Spleen (tissue), 11 donors: ENCODE measurements at regions not wholly inside any gene's neighbourhood (a gene's known extent, or its start where the extent isn't known, plus 50 kb on each side); places are given as distances from the start of the nearest gene placed in this dataset.
"Not testable (repeated sequence)": the region's sequence is repeated elsewhere in the genome, so short reads cannot be mapped to it uniquely, and the experiment has no call there.

ENCODE experiments used
- DNase-seq: peaks from one replicate; pipeline ENCODE4 v3.0.0-alpha.2; 2020
- H3K27ac ChIP-seq, 8 donors: fragments of 200-600 bp; sonication (generic) in 7 of 8; 1 replicate in 4 of 8; 2 replicates in 4 of 8; pipeline versions ENCODE4 v1.5.0 to v1.8.0; 2016 to 2021; ENCODE audit warnings: inconsistent platforms in 4 of 8, mild to moderate bottlenecking in 4 of 8, moderate library complexity in 1 of 8
- H3K27me3 ChIP-seq, 7 donors: fragments of 200-600 bp; sonication (generic) in 6 of 7; replicated peaks in 1 of 7; 1 replicate in 4 of 7; 2 replicates in 3 of 7; pipeline versions ENCODE4 v1.5.0 to v1.8.0; 2016 to 2021; ENCODE audit warnings: inconsistent platforms in 3 of 7, mild to moderate bottlenecking in 1 of 7
- H3K36me3 ChIP-seq, 6 donors: fragments of 200-600 bp; sonication (generic) in 5 of 6; 1 replicate in 4 of 6; 2 replicates in 2 of 6; pipeline versions ENCODE4 v1.5.0 to v1.8.0; 2016 to 2021; ENCODE audit warnings: inconsistent platforms in 2 of 6
- H3K4me1 ChIP-seq, 6 donors: fragments of 200-600 bp; sonication (generic) in 5 of 6; 1 replicate in 3 of 6; 2 replicates in 3 of 6; pipeline versions ENCODE4 v1.5.0 to v1.8.0; 2016 to 2021; ENCODE audit warnings: inconsistent platforms in 3 of 6
- H3K4me3 ChIP-seq, 8 donors: fragments of 200-600 bp; sonication (generic) in 7 of 8; 1 replicate in 4 of 8; 2 replicates in 4 of 8; pipeline versions ENCODE4 v1.5.0 to v1.8.0; 2016 to 2021; ENCODE audit warnings: inconsistent platforms in 4 of 8, mild to moderate bottlenecking in 4 of 8, moderate library complexity in 2 of 8
- H3K9me3 ChIP-seq, 8 donors: fragments of 200-600 bp; sonication (generic) in 7 of 8; 1 replicate in 4 of 8; 2 replicates in 4 of 8; pipeline versions ENCODE4 v1.5.0 to v1.8.0; 2016 to 2021; ENCODE audit warnings: inconsistent platforms in 4 of 8
- CTCF ChIP-seq, 11 experiments: fragments of 200-600 bp in 7 of 11; fragments of 450-650 bp in 4 of 11; sonication (generic) in 4 of 11; IDR thresholded peaks in 8 of 11; conservative IDR thresholded peaks in 3 of 11; 1 replicate in 7 of 11; 2 replicates in 4 of 11; pipeline versions ENCODE4 v1.4.0 to v1.8.0; 2016 to 2021; ENCODE audit warnings: antibody characterized with exemption in 11 of 11, inconsistent platforms in 4 of 11, mild to moderate bottlenecking in 1 of 11
- POLR2A ChIP-seq, 3 donors: fragments of 450-650 bp; IDR thresholded peaks; one replicate each; pipeline ENCODE4 v1.5.1; 2017; ENCODE audit warnings: antibody characterized with exemption in 3 of 3, mild to moderate bottlenecking in 1 of 3
- POLR2AphosphoS5 ChIP-seq, 3 donors: sonication (generic); formaldehyde crosslinking; IDR thresholded peaks; one replicate each; pipeline ENCODE4 v1.5.1; 2017; ENCODE audit warnings: antibody characterized with exemption in 3 of 3
- WGBS, 5 donors: extraction: QIAGEN DNeasy Blood & Tissue Kit in 3 of 5; methylation state at CpG; one replicate each; pipeline versions ENCODE4 v1.1.5 to v1.1.7; 2013 to 2018; 5-methylcytosine and 5-hydroxymethylcytosine counted together
- intact Hi-C: fragments of 100-400 bp; cut with DNase I; formaldehyde crosslinking; loops from one replicate; pipeline ENCODE4 v1.15.0; 2023; ENCODE audit warnings: low total_unique reads
- donor health status: healthy with polysubstance abuse.
- donor health status: DM: no; HTN: no; CAD: no; lungs with moderate emphysema.
- donor health status: DM: no; HTN: no; CAD: no.
- donor health status: Bipolar disorder and iron deficiency.
- donor health status: healthy.
- donor health status: DM: no; HTN: no; CAD: no.
- donor health status: DM: yes; HTN: yes; CAD: no.

DNA sequence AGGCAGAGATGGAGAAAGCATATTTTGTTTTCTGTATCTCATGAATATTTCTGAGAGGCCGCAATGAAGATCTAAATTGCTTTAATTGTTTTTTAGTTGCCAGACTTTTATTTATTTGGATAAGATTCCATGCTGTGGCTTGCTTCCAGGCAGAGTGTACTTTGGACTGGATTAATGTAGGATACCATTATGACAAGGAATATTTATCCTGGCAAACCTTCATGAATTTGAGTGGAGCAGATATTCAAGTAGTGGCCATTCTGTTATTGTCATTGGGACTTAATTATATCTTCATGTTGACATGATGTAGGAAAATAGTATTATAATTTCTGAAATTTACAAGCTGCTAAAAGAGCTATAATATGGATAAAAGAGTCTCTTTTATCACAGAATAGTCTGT lies 182.9 kb downstream of the C4orf33 start:
- no peaks in the 10 kb centered on the region for H3K36me3 ChIP-seq
- WGBS, 5 donors, result 65 to 91% (median 79%) methylated on average over 1 of the region's 1 CpG
- TF ChIP-seq POLR2A (IDR thresholded peaks at IDR 0.05), result no peak
- TF ChIP-seq CTCF (IDR thresholded peaks at IDR 0.05 in 8 of 11, conservative IDR thresholded peaks at IDR 0.05 in 3 of 11), result no peak
- no peak for TF ChIP-seq POLR2AphosphoS5 (IDR thresholded peaks at IDR 0.05)
- no peak overlapping the region for H3K27ac ChIP-seq
- DNase-seq, result no peak
- no peaks in the 10 kb centered on the region for H3K27me3 ChIP-seq
- H3K4me1 ChIP-seq, result no peaks in the 10 kb centered on the region
- no peak overlapping the region for H3K4me3 ChIP-seq
- intact Hi-C loops, result no loop called here
- no peaks in the 10 kb centered on the region for H3K9me3 ChIP-seq

DNA sequence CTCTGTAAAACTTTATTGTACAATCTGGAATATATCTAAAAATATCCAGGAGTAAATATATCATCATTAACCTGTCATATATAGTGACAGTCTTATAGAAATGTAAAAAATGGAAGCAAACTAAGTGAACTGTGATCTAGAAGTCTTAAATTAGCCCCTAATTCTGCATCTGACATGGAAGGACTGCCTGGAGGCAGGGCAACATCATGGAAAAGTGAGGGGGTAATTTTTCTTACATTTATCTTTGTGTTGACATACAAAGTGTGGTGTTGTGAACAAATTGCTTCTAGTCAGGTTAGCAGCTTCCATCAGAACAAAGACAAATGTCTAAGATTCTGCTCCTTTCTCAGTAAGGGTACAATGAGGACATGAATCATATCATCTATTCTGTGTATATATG lies 186.3 kb downstream of the C4orf33 start:
- intact Hi-C loops, result no loop called here
- TF ChIP-seq CTCF (IDR thresholded peaks at IDR 0.05 in 8 of 11, conservative IDR thresholded peaks at IDR 0.05 in 3 of 11), result no peak
- no peak for TF ChIP-seq POLR2A (IDR thresholded peaks at IDR 0.05)
- no peak for TF ChIP-seq POLR2AphosphoS5 (IDR thresholded peaks at IDR 0.05)
- Histone ChIP-seq H3K27ac (no peak overlapping the region), H3K36me3 (no peaks in the 10 kb centered on the region), H3K9me3 (peaks cover 0 to 4% (median 0%) of the 10 kb centered on the region in 8 donors), H3K4me1 (no peaks in the 10 kb centered on the region), H3K4me3 (no peak overlapping the region), H3K27me3 (no peaks in the 10 kb centered on the region)
- DNase-seq, result no peak

GRCh38 chr4:129292194-129292593 lies 196.2 kb downstream of the C4orf33 start:
- whole genome bisulfite sequencing, 5 donors, result 65 to 83% (median 66%) methylated on average over 4 of the region's 4 CpGs
- intact Hi-C loops, DNase-seq, H3K36me3 ChIP-seq, H3K4me1 ChIP-seq, H3K27me3 ChIP-seq, H3K4me3 ChIP-seq, H3K27ac ChIP-seq: not testable (repeated sequence)
- peaks cover 0 to 12% (median 0%) of the 10 kb centered on the region in 8 donors for H3K9me3 ChIP-seq

GRCh38 chr4:129314781-129315180 lies 218.8 kb downstream of the C4orf33 start:
- H3K27ac ChIP-seq, result no peak overlapping the region
- intact Hi-C loops, result no loop called here
- no peak overlapping the region for H3K4me3 ChIP-seq
- DNase-seq, result no peak
- no peaks in the 10 kb centered on the region for H3K36me3 ChIP-seq
- WGBS, 5 donors, result 89 to 98% (median 95%) methylated on average over 2 of the region's 2 CpGs
- no peaks in the 10 kb centered on the region for H3K27me3 ChIP-seq
- H3K9me3 ChIP-seq, result no peaks in the 10 kb centered on the region
- H3K4me1 ChIP-seq, result no peaks in the 10 kb centered on the region
- TF ChIP-seq POLR2AphosphoS5 (IDR thresholded peaks at IDR 0.05), result no peak
- no peak for TF ChIP-seq CTCF (IDR thresholded peaks at IDR 0.05 in 8 of 11, conservative IDR thresholded peaks at IDR 0.05 in 3 of 11)
- TF ChIP-seq POLR2A (IDR thresholded peaks at IDR 0.05), result no peak

DNA sequence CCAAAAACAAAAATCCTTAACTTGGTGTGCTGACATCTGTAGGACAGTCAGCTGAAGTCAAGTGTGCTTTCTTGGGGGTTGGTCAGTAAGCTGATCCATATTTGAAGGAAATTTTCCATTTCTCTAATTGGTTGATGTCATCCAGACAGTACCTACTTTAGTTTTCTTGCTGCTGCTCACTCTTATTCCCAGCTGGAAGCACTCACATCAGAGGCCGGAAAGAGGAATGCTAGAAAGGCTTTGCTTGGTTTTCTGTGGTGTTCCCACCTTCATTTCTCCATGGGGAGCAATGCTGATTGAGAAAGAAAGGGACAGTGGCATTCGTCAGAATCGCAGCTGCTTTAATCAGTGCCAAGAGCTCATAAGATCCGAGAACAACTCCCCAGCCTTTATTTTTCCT lies 227.0 kb downstream of the C4orf33 start:
- H3K36me3 ChIP-seq, result no peaks in the 10 kb centered on the region
- 53 to 62% (median 60%) methylated on average over 4 of the region's 4 CpGs for WGBS, 5 donors
- no peaks in the 10 kb centered on the region for H3K27me3 ChIP-seq
- DNase-seq, result no peak
- no peak overlapping the region for H3K4me3 ChIP-seq
- no peak overlapping the region for H3K27ac ChIP-seq
- H3K9me3 ChIP-seq, result no peaks in the 10 kb centered on the region
- TF ChIP-seq CTCF (IDR thresholded peaks at IDR 0.05 in 8 of 11, conservative IDR thresholded peaks at IDR 0.05 in 3 of 11), result no peak
- no peak for TF ChIP-seq POLR2AphosphoS5 (IDR thresholded peaks at IDR 0.05)
- no peak for TF ChIP-seq POLR2A (IDR thresholded peaks at IDR 0.05)
- intact Hi-C loops, result no loop called here
- peaks cover 0 to 8% (median 0%) of the 10 kb centered on the region in 6 donors for H3K4me1 ChIP-seq
